AG09319 (cell line): ENCODE measurements at regions not wholly inside any gene's neighbourhood (a gene's known extent, or its start where the extent isn't known, plus 50 kb on each side); places are given as distances from the start of the nearest gene placed in this dataset.
A peak's percentile ranks its signal among the peaks of the same experiment; 100 is the strongest.
"Not testable (repeated sequence)": the region's sequence is repeated elsewhere in the genome, so short reads cannot be mapped to it uniquely, and the experiment has no call there.

ENCODE experiments used
- DNase-seq: peaks from one replicate; pipeline ENCODE4 v3.0.0-alpha.2; 2010; ENCODE audit warnings: low read depth; ENCODE audit errors: extremely low read depth
- TF ChIP-seq, protein P1 (sequence below): IDR thresholded peaks from 2 replicates; pipeline ENCODE4 v1.5.1; 2011; ENCODE audit warnings: low read depth, mild to moderate bottlenecking, inconsistent platforms, low read length, moderate library complexity

DNA sequence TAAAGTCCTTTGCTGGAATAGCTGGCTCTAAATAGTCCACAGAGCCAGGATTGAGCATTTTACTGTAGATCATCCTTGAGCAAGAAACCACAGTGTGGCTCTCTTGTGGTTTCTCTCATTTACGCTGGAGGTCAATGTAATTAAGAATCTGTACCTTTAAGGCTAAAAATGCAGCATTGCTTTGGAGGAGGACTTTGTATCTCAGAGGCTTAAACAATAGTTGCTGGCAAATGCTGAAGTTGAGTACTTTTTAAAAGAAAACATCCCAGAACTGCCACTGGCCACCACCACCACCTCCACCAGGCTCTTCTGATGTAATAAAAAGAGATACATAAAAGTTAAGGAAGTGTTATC lies 177.3 kb upstream of the ADAMTSL1 start:
- TF ChIP-seq, protein P1, sequence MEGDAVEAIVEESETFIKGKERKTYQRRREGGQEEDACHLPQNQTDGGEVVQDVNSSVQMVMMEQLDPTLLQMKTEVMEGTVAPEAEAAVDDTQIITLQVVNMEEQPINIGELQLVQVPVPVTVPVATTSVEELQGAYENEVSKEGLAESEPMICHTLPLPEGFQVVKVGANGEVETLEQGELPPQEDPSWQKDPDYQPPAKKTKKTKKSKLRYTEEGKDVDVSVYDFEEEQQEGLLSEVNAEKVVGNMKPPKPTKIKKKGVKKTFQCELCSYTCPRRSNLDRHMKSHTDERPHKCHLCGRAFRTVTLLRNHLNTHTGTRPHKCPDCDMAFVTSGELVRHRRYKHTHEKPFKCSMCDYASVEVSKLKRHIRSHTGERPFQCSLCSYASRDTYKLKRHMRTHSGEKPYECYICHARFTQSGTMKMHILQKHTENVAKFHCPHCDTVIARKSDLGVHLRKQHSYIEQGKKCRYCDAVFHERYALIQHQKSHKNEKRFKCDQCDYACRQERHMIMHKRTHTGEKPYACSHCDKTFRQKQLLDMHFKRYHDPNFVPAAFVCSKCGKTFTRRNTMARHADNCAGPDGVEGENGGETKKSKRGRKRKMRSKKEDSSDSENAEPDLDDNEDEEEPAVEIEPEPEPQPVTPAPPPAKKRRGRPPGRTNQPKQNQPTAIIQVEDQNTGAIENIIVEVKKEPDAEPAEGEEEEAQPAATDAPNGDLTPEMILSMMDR = no peak
- DNase-seq = no peak

DNA sequence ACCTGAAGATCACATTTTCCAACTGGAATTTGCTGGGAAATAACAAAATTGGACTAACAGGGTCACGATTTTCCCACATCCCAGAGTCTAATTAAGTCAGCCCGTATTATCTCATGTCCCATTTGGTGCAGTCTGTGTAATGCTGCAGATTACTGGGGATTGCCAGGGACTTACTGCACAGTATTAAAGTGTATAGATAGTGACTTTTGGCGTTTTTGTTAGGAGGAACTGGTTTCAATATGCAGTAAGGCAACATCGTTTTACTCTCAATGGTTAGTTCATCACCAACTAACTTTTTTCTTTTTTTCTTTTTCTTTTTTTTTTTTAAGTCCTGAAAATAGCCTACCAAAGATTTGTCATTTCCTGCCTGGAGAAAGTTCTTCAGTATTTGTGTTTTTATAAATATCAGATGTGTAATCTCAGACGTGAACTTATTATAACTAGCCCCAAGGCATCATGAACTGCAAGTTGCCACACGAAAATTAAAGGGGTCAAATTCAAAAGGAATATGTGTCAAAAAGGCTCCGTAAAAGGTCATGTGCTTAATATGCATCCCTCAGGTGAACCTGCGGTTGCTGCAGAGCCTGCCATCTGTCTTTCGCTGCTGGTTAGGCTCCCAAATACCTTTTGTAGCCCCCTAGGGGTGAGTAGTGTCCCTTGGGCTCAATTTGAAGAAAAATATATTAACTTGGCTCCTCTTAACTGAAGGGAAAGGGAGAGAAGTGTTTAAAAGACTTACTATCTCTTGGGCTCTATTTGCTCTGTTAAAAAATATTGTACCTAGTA lies 176.7 kb upstream of the ADAMTSL1 start:
- DNase-seq = peak; percentile 27

DNA sequence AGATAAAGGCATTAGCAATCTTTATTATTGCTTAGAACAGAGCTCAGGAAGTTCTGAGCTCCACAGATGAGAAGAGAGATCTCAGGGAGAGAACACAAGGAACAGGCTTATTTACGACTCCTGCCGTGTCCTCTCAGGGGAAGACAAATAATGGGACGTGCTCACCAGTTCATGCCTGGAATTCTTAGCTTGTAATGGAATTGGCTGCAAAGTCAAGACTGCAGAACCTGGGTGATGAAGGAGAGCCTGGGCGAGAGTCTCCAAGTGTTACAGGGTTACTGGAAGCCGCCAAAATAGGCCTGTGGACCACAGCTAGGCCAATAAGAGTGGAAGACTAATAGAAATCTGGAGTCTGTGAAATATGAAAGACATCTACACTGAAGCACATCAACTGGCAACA lies 174.5 kb upstream of the ADAMTSL1 start:
- DNase-seq = no peak
- TF ChIP-seq, protein P1 = no peak

More for the DNA sequence above, 176.7 kb upstream of the ADAMTSL1 start:
- TF ChIP-seq, protein P1 = peak; percentile 33

DNA sequence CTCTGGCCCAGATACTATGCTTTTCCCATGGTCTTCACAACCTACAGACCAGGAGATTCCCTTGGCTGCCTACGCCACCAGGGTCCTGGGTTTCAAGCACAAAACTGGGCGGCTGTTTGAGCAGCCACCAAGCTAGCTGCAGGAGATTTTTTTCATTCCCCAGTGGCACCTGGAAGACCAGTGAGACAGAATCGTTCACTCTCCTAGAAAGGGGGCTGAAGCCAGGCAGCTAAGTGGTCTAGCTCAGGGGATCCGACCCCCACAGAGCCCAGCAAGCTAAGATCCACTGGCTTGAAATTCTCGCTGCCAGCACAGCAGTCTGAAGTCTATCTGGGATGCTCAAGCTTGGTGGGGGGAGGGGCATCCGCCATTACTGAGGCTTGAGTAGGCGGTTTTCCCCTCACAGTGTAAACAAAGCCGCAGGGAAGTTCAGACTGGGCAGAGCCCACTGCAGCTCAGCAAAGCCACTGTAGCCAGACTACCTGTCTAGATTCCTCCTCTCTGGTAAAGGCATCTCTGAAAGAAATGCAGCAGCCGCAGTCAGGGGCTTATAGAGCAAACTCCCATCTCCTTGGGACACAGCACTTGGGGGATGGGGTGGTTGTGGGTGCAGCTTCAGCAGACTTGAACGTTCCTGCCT lies 168.7 kb upstream of the ADAMTSL1 start:
- DNase-seq = not testable (repeated sequence)

DNA sequence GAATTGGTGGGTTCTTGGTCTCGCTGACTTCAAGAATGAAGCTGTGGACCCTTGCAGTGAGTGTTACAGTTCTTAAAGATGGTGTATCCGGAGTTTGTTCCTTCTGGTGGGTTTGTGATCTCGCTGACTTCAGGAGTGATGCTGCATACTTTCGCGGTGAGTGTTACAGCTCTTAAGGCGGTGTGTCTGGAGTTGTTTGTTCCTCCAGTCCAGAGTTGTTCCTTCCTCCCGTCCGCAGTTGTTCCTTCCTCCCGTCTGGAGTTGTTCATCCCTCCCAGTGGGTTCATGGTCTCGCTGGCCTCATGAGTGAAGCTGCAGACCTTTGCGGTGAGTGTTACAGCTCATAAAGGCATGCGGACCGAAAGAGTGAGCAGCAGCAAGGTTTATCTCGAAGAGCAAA lies 159.6 kb upstream of the ADAMTSL1 start:
- TF ChIP-seq, protein P1 = no peak
- DNase-seq = no peak

DNA sequence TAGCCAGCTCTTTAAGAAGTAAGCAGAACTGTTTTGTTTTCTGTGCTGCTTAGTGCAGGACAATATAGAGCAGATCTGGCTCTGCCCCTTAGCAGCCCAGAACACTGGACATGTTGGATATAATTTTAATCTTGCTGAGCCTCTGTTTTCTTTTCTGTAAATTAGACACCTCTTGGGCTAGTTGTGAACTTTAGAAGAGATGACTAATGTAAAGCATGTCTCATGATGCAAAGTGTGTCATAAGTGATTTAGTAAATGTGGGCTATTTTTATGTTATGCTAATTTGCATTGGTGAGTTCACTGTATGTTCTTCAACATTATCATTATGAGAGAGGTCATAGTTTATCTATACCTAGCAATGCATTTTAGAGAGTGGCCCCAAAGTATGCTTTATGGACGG lies 156.1 kb upstream of the ADAMTSL1 start:
- TF ChIP-seq, protein P1 = no peak
- no peak for DNase-seq

DNA sequence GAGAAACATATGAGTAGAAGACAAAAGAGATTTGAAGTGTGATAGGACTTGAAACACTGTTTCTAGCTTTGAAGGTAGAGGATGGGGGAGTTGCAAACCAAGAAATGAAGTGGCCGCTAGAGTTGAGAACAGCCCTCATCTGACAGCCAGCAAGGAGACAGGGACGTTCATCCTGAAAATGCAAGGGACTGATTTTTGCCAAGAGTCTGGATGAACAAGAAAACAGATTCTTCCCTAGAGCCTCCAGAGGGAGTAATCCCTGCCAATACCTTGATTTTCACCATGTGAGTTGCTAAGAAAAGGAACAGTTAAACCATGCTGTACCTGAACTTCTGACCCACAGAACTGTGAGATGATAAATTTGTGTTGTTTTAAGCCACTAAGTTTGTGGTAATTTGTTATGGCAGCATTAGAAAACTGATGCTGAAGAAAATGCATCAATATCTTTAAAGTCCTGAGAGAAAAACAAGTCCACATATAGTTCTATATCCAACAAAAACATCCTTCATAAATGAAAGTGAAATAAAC lies 154.0 kb upstream of the ADAMTSL1 start:
- TF ChIP-seq, protein P1 = peak; percentile 23
- no peak for DNase-seq
